SU-DHL-6 (cell line): ENCODE measurements at regions not wholly inside any gene's neighbourhood (a gene's known extent, or its start where the extent isn't known, plus 50 kb on each side); places are given as distances from the start of the nearest gene placed in this dataset.

Source experiments
- H2AFZ ChIP-seq: fragments of 200-600 bp; sonication (generic); 2 replicates; pipeline ENCODE4 v1.6.1; 2014; ENCODE audit warnings: low read depth, mild to moderate bottlenecking, moderate library complexity, mixed read lengths, antibody characterized with exemption, low read length; ENCODE audit not compliant: severe bottlenecking
- H3F3A ChIP-seq: fragments of 200-600 bp; shearing (Covaris generic); 2 replicates; pipeline ENCODE4 v1.6.0; 2016; ENCODE audit warnings: antibody characterized with exemption, mild to moderate bottlenecking; ENCODE audit not compliant: insufficient read depth
- H3K27ac ChIP-seq: fragments of 200-600 bp; sonication (generic); 2 replicates; pipeline ENCODE4 v1.5.1; 2016; ENCODE audit warnings: low read depth, mild to moderate bottlenecking, low read length, moderate library complexity, mixed read lengths
- H3K27me3 ChIP-seq: fragments of 200-600 bp; sonication (generic), shearing (Covaris generic); 2 replicates; pipeline ENCODE4 v1.6.0; 2014; ENCODE audit warnings: mild to moderate bottlenecking, low read length
- H3K36me3 ChIP-seq: fragments of 200-600 bp; sonication (generic); 2 replicates; pipeline ENCODE4 v1.6.1; 2014; ENCODE audit warnings: mild to moderate bottlenecking, low read length, mixed read lengths
- H3K4me2 ChIP-seq: fragments of 300-600, 200-600 bp; shearing (Covaris generic), sonication (generic); 2 replicates; pipeline ENCODE4 v1.6.0; 2014; ENCODE audit warnings: low read length, low read depth, mild to moderate bottlenecking; ENCODE audit not compliant: poor library complexity, severe bottlenecking
- H3K4me3 ChIP-seq: fragments of 200-600 bp; sonication (generic); 2 replicates; pipeline ENCODE4 v1.5.1; 2014; ENCODE audit warnings: antibody characterized with exemption, low read length, mild to moderate bottlenecking, mixed read lengths; ENCODE audit not compliant: insufficient read depth, poor library complexity, severe bottlenecking
- H3K79me2 ChIP-seq: fragments of 200-600 bp; sonication (generic); 2 replicates; pipeline ENCODE4 v1.6.1; 2014; ENCODE audit warnings: mild to moderate bottlenecking, low read length, moderate library complexity; ENCODE audit not compliant: insufficient read depth
- H3K9ac ChIP-seq: fragments of 200-600 bp; sonication (generic); 2 replicates; pipeline ENCODE4 v1.7.0; 2014; ENCODE audit warnings: mild to moderate bottlenecking, low read length
- H3K9me2 ChIP-seq: fragments of 200-600 bp; sonication (generic); replicated peaks from 2 replicates; pipeline ENCODE4 v1.6.1; 2014; ENCODE audit warnings: low read length; ENCODE audit not compliant: insufficient read depth
- H3K9me3 ChIP-seq: fragments of 200-600 bp; sonication (generic); 2 replicates; pipeline ENCODE4 v1.6.1; 2014; ENCODE audit warnings: low read length, mixed read lengths; ENCODE audit not compliant: insufficient read depth
- H4K20me1 ChIP-seq: fragments of 200-600 bp; sonication (generic); 2 replicates; pipeline ENCODE4 v1.6.1; 2014; ENCODE audit warnings: low read depth, mild to moderate bottlenecking, antibody characterized with exemption, low read length, moderate library complexity, mixed read lengths
- EZH2phosphoT487 ChIP-seq: fragments of 200-600 bp; sonication (generic), shearing (Covaris generic); conservative IDR thresholded peaks from 2 replicates; pipeline ENCODE4 v1.6.1; 2018; ENCODE audit warnings: mild to moderate bottlenecking, antibody characterized with exemption, low read length, moderate library complexity, mixed read lengths
- TF ChIP-seq, protein P1 (sequence below): fragments of 200-600 bp; sonication (generic); IDR thresholded peaks from one replicate; pipeline ENCODE4 v1.5.1; 2017; ENCODE audit warnings: antibody characterized with exemption, mild to moderate bottlenecking, low read length, moderate library complexity; ENCODE audit not compliant: insufficient read depth, poor library complexity, severe bottlenecking

DNA sequence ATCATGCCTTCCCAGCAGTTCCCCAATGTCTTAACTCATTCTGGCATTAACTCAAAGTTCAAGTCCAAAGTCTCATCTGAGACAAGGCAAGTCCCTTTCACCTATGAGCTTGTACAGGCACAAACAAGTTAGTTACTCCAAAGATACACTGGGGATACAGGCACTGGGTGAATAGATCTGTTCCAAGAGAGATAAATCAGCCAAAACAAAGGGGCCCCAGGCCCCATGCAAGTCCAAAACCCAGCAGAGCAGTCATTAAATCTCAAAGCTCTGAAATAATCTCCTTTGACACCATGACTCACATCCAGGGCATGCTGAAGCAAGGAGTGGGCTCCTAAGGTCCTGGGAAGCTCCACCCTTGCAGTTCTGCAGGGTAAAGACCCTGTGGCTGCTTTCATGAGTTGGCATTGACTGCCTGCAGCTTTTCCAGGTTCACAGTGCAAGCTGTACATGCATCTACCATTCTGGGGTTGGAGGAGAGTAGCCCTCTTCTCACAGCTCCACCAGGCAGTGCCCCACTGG lies 332.2 kb upstream of the KIF2B start:
- H4K20me1 ChIP-seq, result no peaks in the 10 kb centered on the region
- H3K4me3 ChIP-seq, result no peak overlapping the region
- no peaks in the 10 kb centered on the region for H3K79me2 ChIP-seq
- no peaks in the 10 kb centered on the region for H3K9me3 ChIP-seq
- no peak overlapping the region for H2AFZ ChIP-seq
- H3K36me3 ChIP-seq, result no peaks in the 10 kb centered on the region
- H3K9ac ChIP-seq, result no peak overlapping the region
- H3K4me2 ChIP-seq, result no peak overlapping the region
- no peak for TF ChIP-seq EZH2phosphoT487
- TF ChIP-seq, protein P1, sequence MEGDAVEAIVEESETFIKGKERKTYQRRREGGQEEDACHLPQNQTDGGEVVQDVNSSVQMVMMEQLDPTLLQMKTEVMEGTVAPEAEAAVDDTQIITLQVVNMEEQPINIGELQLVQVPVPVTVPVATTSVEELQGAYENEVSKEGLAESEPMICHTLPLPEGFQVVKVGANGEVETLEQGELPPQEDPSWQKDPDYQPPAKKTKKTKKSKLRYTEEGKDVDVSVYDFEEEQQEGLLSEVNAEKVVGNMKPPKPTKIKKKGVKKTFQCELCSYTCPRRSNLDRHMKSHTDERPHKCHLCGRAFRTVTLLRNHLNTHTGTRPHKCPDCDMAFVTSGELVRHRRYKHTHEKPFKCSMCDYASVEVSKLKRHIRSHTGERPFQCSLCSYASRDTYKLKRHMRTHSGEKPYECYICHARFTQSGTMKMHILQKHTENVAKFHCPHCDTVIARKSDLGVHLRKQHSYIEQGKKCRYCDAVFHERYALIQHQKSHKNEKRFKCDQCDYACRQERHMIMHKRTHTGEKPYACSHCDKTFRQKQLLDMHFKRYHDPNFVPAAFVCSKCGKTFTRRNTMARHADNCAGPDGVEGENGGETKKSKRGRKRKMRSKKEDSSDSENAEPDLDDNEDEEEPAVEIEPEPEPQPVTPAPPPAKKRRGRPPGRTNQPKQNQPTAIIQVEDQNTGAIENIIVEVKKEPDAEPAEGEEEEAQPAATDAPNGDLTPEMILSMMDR, result no peak
- no peaks in the 10 kb centered on the region for H3K27me3 ChIP-seq
- H3F3A ChIP-seq, result no peaks in the 10 kb centered on the region
- H3K27ac ChIP-seq, result no peak overlapping the region
- no peaks in the 10 kb centered on the region for H3K9me2 ChIP-seq

GRCh38 chr17:53483704-53484103 lies 339.0 kb upstream of the KIF2B start:
- TF ChIP-seq EZH2phosphoT487, result no peak
- TF ChIP-seq, protein P1, result no peak
- Histone ChIP-seq H2AFZ (no peak overlapping the region), H3K27me3 (no peaks in the 10 kb centered on the region), H3F3A (no peaks in the 10 kb centered on the region), H3K36me3 (no peaks in the 10 kb centered on the region), H3K4me3 (no peak overlapping the region), H3K27ac (no peak overlapping the region), H4K20me1 (no peaks in the 10 kb centered on the region), H3K4me2 (no peak overlapping the region), H3K9ac (no peak overlapping the region), H3K9me3 (no peaks in the 10 kb centered on the region), H3K79me2 (no peaks in the 10 kb centered on the region), H3K9me2 (no peaks in the 10 kb centered on the region)

DNA sequence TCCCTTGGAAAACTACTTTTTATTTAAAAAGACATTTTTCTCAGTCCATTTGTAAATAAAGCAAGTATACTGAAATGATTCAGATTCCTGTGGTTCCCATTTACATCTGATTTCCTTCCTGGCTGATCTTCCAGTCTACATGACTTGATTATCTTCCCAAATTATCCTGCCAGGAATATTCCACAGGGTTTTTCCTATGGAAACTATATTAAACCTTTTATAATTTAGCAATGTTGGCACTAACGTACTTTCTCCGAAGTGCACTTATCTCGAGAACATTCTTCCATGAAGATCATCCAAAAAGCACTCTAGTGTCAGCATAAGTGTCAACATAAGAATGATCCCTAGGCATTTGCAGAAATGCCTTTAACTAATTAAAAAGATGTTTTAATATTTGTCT lies 347.7 kb upstream of the KIF2B start:
- H3K4me2 ChIP-seq, result no peak overlapping the region
- H3K9me2 ChIP-seq, result no peaks in the 10 kb centered on the region
- H3F3A ChIP-seq, result no peaks in the 10 kb centered on the region
- H3K79me2 ChIP-seq, result no peaks in the 10 kb centered on the region
- H3K36me3 ChIP-seq, result no peaks in the 10 kb centered on the region
- H3K27ac ChIP-seq, result no peak overlapping the region
- H3K4me3 ChIP-seq, result no peak overlapping the region
- no peaks in the 10 kb centered on the region for H3K9me3 ChIP-seq
- H3K9ac ChIP-seq, result no peak overlapping the region
- no peaks in the 10 kb centered on the region for H4K20me1 ChIP-seq
- TF ChIP-seq, protein P1, result no peak
- no peak for TF ChIP-seq EZH2phosphoT487
- no peaks in the 10 kb centered on the region for H3K27me3 ChIP-seq
- no peak overlapping the region for H2AFZ ChIP-seq
